HCT116 (cell line): ENCODE measurements at regions not wholly inside any gene's neighbourhood (a gene's known extent, or its start where the extent isn't known, plus 50 kb on each side); places are given as distances from the start of the nearest gene placed in this dataset.

ENCODE experiments used
- ATAC-seq: fragments of 200-7000 bp; cut with Tn5 transposase; 2 replicates; pipeline ENCODE4 v1.9.1; 2020; ENCODE audit warnings: mild to moderate bottlenecking, moderate library complexity
- BruUV-seq: library from RNA; stranded (reverse); fragments of 400-500 nt; replicated peaks from 2 replicates; lab custom pipeline; 2021; lab: Mats Ljungman, UMichigan
- CTCF ChIA-PET: fragments of 300-600 bp; sonication (Branson Sonifier 250); formaldehyde crosslinking; loops from one replicate; lab custom pipeline; 2021; ENCODE audit warnings: antibody characterized with exemption; lab: Charles Lee
- POLR2A ChIA-PET: fragments of 300-600, 350-600 bp; sonication (Branson Sonifier 250); formaldehyde crosslinking; loops from one replicate; lab custom pipeline; 2021; ENCODE audit warnings: antibody characterized with exemption; lab: Charles Lee
- RAD21 ChIA-PET, 2 experiments: fragments of 300-600 bp; sonication (Branson Sonifier 250); formaldehyde crosslinking; loops; one replicate each; lab custom pipeline; 2023; ENCODE audit warnings: low total read pairs in 2 of 2; ENCODE audit not compliant: uncharacterized antibody in 2 of 2, unreplicated experiment in 2 of 2, low non-redundant PET in 1 of 2; lab: Charles Lee
- DNase-seq: peaks from one replicate; pipeline ENCODE4 v3.0.0-alpha.2; 2010; ENCODE audit warnings: low read depth, low spot score
- H2AFZ ChIP-seq: fragments of 200-600 bp; shearing (Covaris generic), sonication (generic); 2 replicates; pipeline ENCODE4 v1.6.1; 2017; ENCODE audit warnings: low read depth, mixed run types, mixed read lengths, antibody characterized with exemption, low read length; ENCODE audit not compliant: poor library complexity, severe bottlenecking
- H3K27ac ChIP-seq: 2 replicates; pipeline ENCODE4 v1.5.1; 2012; ENCODE audit warnings: low read depth, low read length
- H3K27me3 ChIP-seq: fragments of 200-600 bp; sonication (generic); 2 replicates; pipeline ENCODE4 v1.6.1; 2016; ENCODE audit warnings: mixed run types, low read length, mixed read lengths; ENCODE audit not compliant: insufficient read depth
- H3K36me3 ChIP-seq, 2 experiments: fragments of 200-500 bp in 1 of 2; fragments of 200-600 bp in 1 of 2; sonication (Bioruptor generic) in 1 of 2; sonication (generic) in 1 of 2; 2 replicates each; pipeline versions ENCODE4 v1.5.1 to v1.6.1; 2014 to 2016; ENCODE audit warnings: low read length in 2 of 2, inconsistent platforms in 1 of 2, mixed read lengths in 1 of 2, mixed run types in 1 of 2; ENCODE audit not compliant: insufficient read depth in 2 of 2, control insufficient read depth in 1 of 2
- H3K4me1 ChIP-seq, 2 experiments: fragments of 200-600 bp in 1 of 2; sonication (generic) in 1 of 2; 2 replicates each; pipeline versions ENCODE4 v1.5.1 to v1.6.1; 2012 to 2017; ENCODE audit warnings: low read length in 2 of 2, inconsistent platforms in 1 of 2, mild to moderate bottlenecking in 1 of 2, mixed read lengths in 1 of 2, mixed run types in 1 of 2, moderate library complexity in 1 of 2; ENCODE audit not compliant: insufficient read depth in 2 of 2, control insufficient read depth in 1 of 2
- H3K4me2 ChIP-seq: fragments of 200-600 bp; sonication (generic); 2 replicates; pipeline ENCODE4 v1.6.1; 2017; ENCODE audit warnings: mixed run types, low read length, mixed read lengths
- H3K4me3 ChIP-seq, 2 experiments: fragments of 200-600 bp in 1 of 2; sonication (generic) in 1 of 2; replicated peaks in 1 of 2; 2 replicates each; pipeline ENCODE4 v1.5.1; 2011 to 2016; ENCODE audit warnings: low read length in 2 of 2, control low read depth in 1 of 2, low read depth in 1 of 2, mild to moderate bottlenecking in 1 of 2, mixed read lengths in 1 of 2, mixed run types in 1 of 2
- H3K79me2 ChIP-seq: fragments of 200-600 bp; sonication (generic); 2 replicates; pipeline ENCODE4 v1.6.1; 2017; ENCODE audit warnings: mild to moderate bottlenecking, mixed run types, low read length, moderate library complexity, mixed read lengths; ENCODE audit not compliant: insufficient read depth
- H3K9ac ChIP-seq: fragments of 200-600 bp; sonication (generic); 2 replicates; pipeline ENCODE4 v1.6.1; 2016; ENCODE audit warnings: low read length, mixed read lengths
- H3K9me2 ChIP-seq: fragments of 200-600 bp; sonication (generic), shearing (Covaris generic); 2 replicates; pipeline ENCODE4 v1.6.1; 2017; ENCODE audit warnings: mixed run types, mild to moderate bottlenecking, moderate library complexity; ENCODE audit not compliant: insufficient read depth
- H3K9me3 ChIP-seq, 2 experiments: fragments of 200-500 bp in 1 of 2; fragments of 200-600 bp in 1 of 2; sonication (Bioruptor generic) in 1 of 2; sonication (generic) in 1 of 2; 2 replicates each; pipeline ENCODE4 v1.6.1; 2014 to 2017; ENCODE audit warnings: low read length in 2 of 2, mixed read lengths in 2 of 2, inconsistent platforms in 1 of 2, low read depth in 1 of 2, mild to moderate bottlenecking in 1 of 2, mixed run types in 1 of 2, moderate library complexity in 1 of 2; ENCODE audit not compliant: control insufficient read depth in 1 of 2, insufficient read depth in 1 of 2
- H4K20me1 ChIP-seq: fragments of 200-600 bp; sonication (generic), shearing (Covaris generic); 2 replicates; pipeline ENCODE4 v1.6.1; 2017; ENCODE audit warnings: mixed run types, mild to moderate bottlenecking, moderate library complexity; ENCODE audit not compliant: insufficient read depth
- ATF3 ChIP-seq: IDR thresholded peaks from 2 replicates; pipeline ENCODE4 v1.6.1; 2012
- CEBPB ChIP-seq: IDR thresholded peaks from 2 replicates; pipeline ENCODE4 v1.6.1; 2012; ENCODE audit warnings: low read depth
- EGR1 ChIP-seq: IDR thresholded peaks from 2 replicates; pipeline ENCODE4 v1.6.1; 2012; ENCODE audit warnings: low read depth
- ELF1 ChIP-seq: IDR thresholded peaks from 2 replicates; pipeline ENCODE4 v1.6.1; 2012; ENCODE audit warnings: low read depth, borderline replicate concordance
- FOSL1 ChIP-seq: IDR thresholded peaks from 2 replicates; pipeline ENCODE4 v1.6.1; 2012; ENCODE audit warnings: low read depth
- POLR2A ChIP-seq: IDR thresholded peaks from 2 replicates; pipeline ENCODE4 v1.7.0; 2011; ENCODE audit warnings: borderline replicate concordance; ENCODE audit not compliant: insufficient read depth, insufficient read length; ENCODE audit errors: extremely low read depth
- RAD21 ChIP-seq: IDR thresholded peaks from 2 replicates; pipeline ENCODE4 v1.6.1; 2012; ENCODE audit warnings: low read depth, mild to moderate bottlenecking
- SIN3A ChIP-seq: IDR thresholded peaks from 2 replicates; pipeline ENCODE4 v1.6.1; 2012; ENCODE audit warnings: low read depth
- SRF ChIP-seq: IDR thresholded peaks from 2 replicates; pipeline ENCODE4 v1.6.1; 2012; ENCODE audit warnings: low read depth
- TCF7L2 ChIP-seq: IDR thresholded peaks from 2 replicates; pipeline ENCODE4 v1.7.0; 2011; ENCODE audit warnings: borderline replicate concordance, inconsistent platforms; ENCODE audit not compliant: insufficient read depth, insufficient read length; ENCODE audit errors: extremely low read depth
- ZBTB33 ChIP-seq: IDR thresholded peaks from 2 replicates; pipeline ENCODE4 v1.6.1; 2011; ENCODE audit warnings: mild to moderate bottlenecking, low read length, moderate library complexity; ENCODE audit not compliant: insufficient replicate concordance; ENCODE audit errors: extremely low read depth
- ZFX ChIP-seq: fragments of 450-650 bp; IDR thresholded peaks from 2 replicates; pipeline ENCODE4 v1.6.1; 2017
- ZNF274 ChIP-seq: fragments of 200-500 bp; sonication (Bioruptor generic); IDR thresholded peaks from 2 replicates; pipeline ENCODE4 v1.6.1; 2014; ENCODE audit warnings: mild to moderate bottlenecking, low read depth, low read length, inconsistent platforms
- intact Hi-C: fragments of 100-400 bp; cut with micrococcal nuclease; formaldehyde crosslinking; loops from 2 replicates; pipeline ENCODE4 v1.10.0; 2022
- TF ChIP-seq, protein P1 (sequence below): IDR thresholded peaks from 2 replicates; pipeline ENCODE4 v1.6.1; 2012; ENCODE audit warnings: low read depth

DNA sequence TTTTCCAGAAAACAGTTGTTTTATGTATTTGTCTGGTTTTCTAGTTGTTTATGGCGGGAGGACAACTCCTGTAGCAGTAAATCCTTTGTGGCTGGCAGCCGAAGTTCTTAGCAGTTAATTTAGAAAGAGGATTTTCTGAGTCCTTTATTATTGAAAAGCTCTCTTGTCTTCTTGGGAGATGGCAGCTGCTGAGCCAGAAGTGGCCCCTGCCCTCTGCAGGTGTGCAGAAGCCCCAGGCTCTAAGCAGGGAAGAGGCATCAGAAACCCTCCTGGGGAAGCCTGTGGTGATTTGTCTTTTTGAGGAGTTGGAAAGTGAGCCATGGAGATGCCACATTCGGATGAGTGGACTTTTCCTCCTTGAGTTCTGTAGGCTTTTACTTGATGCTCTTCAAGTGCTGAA, 106.3 kb downstream of the GLRX3 start:
- no TSS peak for BruUV-seq
- no peaks in the 10 kb centered on the region for H3K4me1 ChIP-seq
- H3K36me3 ChIP-seq = no peaks in the 10 kb centered on the region
- ATAC-seq = no peak
- H3K9me3 ChIP-seq = no peaks in the 10 kb centered on the region
- H3K9me2 ChIP-seq = no peaks in the 10 kb centered on the region
- no peak overlapping the region for H3K9ac ChIP-seq
- no peak overlapping the region for H2AFZ ChIP-seq
- intact Hi-C loops = no loop called here
- RAD21 ChIA-PET = no interaction called here
- no peak for DNase-seq
- H3K79me2 ChIP-seq = no peaks in the 10 kb centered on the region
- no peak for TF ChIP-seq CEBPB
- no peak for TF ChIP-seq EGR1
- TF ChIP-seq ZNF274 = no peak
- no peak for TF ChIP-seq TCF7L2
- no peak for TF ChIP-seq RAD21
- TF ChIP-seq SRF = no peak
- no peak for TF ChIP-seq FOSL1
- no peak for TF ChIP-seq ZBTB33
- no peak for TF ChIP-seq ATF3
- TF ChIP-seq, protein P1, sequence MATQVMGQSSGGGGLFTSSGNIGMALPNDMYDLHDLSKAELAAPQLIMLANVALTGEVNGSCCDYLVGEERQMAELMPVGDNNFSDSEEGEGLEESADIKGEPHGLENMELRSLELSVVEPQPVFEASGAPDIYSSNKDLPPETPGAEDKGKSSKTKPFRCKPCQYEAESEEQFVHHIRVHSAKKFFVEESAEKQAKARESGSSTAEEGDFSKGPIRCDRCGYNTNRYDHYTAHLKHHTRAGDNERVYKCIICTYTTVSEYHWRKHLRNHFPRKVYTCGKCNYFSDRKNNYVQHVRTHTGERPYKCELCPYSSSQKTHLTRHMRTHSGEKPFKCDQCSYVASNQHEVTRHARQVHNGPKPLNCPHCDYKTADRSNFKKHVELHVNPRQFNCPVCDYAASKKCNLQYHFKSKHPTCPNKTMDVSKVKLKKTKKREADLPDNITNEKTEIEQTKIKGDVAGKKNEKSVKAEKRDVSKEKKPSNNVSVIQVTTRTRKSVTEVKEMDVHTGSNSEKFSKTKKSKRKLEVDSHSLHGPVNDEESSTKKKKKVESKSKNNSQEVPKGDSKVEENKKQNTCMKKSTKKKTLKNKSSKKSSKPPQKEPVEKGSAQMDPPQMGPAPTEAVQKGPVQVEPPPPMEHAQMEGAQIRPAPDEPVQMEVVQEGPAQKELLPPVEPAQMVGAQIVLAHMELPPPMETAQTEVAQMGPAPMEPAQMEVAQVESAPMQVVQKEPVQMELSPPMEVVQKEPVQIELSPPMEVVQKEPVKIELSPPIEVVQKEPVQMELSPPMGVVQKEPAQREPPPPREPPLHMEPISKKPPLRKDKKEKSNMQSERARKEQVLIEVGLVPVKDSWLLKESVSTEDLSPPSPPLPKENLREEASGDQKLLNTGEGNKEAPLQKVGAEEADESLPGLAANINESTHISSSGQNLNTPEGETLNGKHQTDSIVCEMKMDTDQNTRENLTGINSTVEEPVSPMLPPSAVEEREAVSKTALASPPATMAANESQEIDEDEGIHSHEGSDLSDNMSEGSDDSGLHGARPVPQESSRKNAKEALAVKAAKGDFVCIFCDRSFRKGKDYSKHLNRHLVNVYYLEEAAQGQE = no peak
- no peak for TF ChIP-seq POLR2A
- no peak for TF ChIP-seq ZFX
- TF ChIP-seq SIN3A = no peak
- no peak for TF ChIP-seq ELF1
- H4K20me1 ChIP-seq = no peaks in the 10 kb centered on the region
- no peak overlapping the region for H3K4me2 ChIP-seq
- POLR2A ChIA-PET = no interaction called here
- CTCF ChIA-PET = no interaction called here
- no peak overlapping the region for H3K4me3 ChIP-seq
- H3K27ac ChIP-seq = no peak overlapping the region
- no peaks in the 10 kb centered on the region for H3K27me3 ChIP-seq
